ENCODE measurements at regions not wholly inside any gene's neighbourhood (a gene's known extent, or its start where the extent isn't known, plus 50 kb on each side); places are given as distances from the start of the nearest gene placed in this dataset.
"Not testable (repeated sequence)": the region's sequence is repeated elsewhere in the genome, so short reads cannot be mapped to it uniquely, and the experiment has no call there.

GRCh38 chr13:18943273-18943672 is 238.4 kb downstream of the TUBA3C start:
- Histone ChIP-seq H3K27ac (no peak overlapping the region), H3K36me3 (no peaks in the 10 kb centered on the region), H3K4me3 (no peak overlapping the region), H3K27me3 (ENCODE audit: low read depth) (no peaks in the 10 kb centered on the region), H3K4me1 (no peaks in the 10 kb centered on the region), H3K9me3 (no peaks in the 10 kb centered on the region)
- DNase-seq, result no peak
- ATAC-seq, result peak in 1 of 2 donors; percentile 16
- TF ChIP-seq, protein P1, sequence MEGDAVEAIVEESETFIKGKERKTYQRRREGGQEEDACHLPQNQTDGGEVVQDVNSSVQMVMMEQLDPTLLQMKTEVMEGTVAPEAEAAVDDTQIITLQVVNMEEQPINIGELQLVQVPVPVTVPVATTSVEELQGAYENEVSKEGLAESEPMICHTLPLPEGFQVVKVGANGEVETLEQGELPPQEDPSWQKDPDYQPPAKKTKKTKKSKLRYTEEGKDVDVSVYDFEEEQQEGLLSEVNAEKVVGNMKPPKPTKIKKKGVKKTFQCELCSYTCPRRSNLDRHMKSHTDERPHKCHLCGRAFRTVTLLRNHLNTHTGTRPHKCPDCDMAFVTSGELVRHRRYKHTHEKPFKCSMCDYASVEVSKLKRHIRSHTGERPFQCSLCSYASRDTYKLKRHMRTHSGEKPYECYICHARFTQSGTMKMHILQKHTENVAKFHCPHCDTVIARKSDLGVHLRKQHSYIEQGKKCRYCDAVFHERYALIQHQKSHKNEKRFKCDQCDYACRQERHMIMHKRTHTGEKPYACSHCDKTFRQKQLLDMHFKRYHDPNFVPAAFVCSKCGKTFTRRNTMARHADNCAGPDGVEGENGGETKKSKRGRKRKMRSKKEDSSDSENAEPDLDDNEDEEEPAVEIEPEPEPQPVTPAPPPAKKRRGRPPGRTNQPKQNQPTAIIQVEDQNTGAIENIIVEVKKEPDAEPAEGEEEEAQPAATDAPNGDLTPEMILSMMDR (IDR thresholded peaks at IDR 0.05), result no peak
- intact Hi-C loops (cut with DNase I), result no loop called here

DNA sequence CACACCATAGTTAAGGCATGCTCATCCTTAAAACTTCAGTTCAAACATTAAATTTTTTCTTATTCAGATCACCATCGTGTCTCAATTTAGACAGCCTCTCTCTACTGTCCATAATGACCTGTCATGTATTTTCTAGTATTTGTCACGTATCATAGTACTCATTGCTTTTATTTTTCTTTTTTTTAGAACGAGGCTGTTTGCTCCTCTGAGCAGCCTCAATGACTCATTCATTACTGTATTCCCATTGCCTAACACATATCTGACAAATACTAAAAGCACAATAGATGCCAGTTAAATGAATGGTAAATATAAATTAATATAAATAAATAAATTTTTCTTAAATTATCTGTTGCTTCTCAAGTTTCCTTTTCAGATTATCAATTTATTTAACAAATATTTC is 245.5 kb downstream of the TUBA3C start:
- DNase-seq (no peak), ATAC-seq (no peak)
- no peaks in the 10 kb centered on the region for H3K4me1 ChIP-seq
- intact Hi-C loops (cut with DNase I), result no loop called here
- no peaks in the 10 kb centered on the region for H3K27me3 ChIP-seq (ENCODE audit: low read depth)
- no peak overlapping the region for H3K4me3 ChIP-seq
- H3K9me3 ChIP-seq, result no peaks in the 10 kb centered on the region
- H3K36me3 ChIP-seq, result no peaks in the 10 kb centered on the region
- TF ChIP-seq, protein P1 (IDR thresholded peaks at IDR 0.05), result no peak
- no peak overlapping the region for H3K27ac ChIP-seq

DNA sequence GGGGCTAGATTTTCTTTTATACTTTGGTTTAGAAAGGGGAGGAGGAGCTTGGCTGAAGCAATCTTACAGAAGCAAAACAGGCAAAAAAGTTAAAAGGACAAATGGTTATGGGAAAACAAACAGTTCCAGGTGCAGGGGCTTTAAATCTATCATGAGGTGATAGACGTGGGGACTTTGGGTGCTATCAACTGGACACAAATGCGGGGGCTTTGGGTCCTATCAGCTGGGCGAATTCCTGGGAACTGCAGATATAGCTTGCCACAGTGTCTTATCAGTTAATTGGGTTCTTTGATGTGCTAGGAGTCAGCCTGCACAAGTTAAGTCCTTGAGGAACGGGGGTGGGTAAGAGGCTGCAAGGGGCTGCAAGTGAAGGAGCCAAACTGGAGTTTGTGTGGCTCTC is 260.6 kb downstream of the TUBA3C start:
- intact Hi-C loops (cut with DNase I), result no loop called here
- TF ChIP-seq, protein P1 (IDR thresholded peaks at IDR 0.05), result no peak
- Histone ChIP-seq H3K36me3 (no peaks in the 10 kb centered on the region), H3K27ac (no peak overlapping the region), H3K4me1 (no peaks in the 10 kb centered on the region), H3K27me3 (ENCODE audit: low read depth) (no peaks in the 10 kb centered on the region), H3K4me3 (no peak overlapping the region), H3K9me3 (no peaks in the 10 kb centered on the region)
- ATAC-seq, result no peak
- no peak for DNase-seq

DNA sequence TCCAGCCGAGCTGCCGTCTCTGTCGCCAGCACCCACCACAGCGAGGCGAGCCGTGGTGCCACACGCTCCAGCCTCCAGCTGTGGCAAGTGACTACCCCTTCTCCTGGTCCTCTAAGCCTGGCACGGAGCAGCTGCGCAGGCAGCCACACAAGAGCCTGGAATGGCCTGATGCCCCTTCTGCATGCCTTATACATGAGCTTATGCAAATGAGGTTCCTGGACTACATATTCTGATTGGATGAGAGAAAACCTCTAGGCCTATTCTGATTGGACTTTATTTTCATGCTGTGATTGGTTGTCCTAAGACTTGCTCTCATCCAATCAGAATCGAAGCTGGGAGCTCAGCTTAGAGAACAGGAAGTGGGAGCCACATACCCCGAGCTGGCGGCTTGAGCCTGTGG is 276.5 kb downstream of the TUBA3C start:
- H3K9me3 ChIP-seq; H3K27me3 ChIP-seq (ENCODE audit: low read depth); DNase-seq; intact Hi-C loops (cut with DNase I); H3K4me3 ChIP-seq; H3K4me1 ChIP-seq; H3K27ac ChIP-seq; H3K36me3 ChIP-seq; ATAC-seq: not testable (repeated sequence)

DNA sequence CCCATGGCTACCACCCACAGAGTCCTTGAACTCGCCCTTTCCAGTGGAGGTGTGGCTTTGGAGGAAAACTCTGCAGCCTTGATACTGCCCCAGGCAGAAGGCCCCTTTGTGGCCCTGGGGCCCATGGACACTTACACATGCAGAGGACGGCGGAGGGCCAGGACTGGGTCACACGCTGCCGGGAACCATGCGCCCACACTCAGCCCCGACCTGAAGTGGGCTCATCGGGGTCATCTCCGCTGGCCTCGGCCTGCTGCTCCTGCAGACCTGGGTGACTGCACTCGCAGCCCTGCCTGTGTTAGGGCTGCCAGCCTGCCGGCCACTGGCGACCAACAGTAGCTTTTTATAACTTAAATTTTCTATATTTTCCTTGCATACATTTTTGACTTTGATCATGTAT is 286.2 kb downstream of the TUBA3C start:
- DNase-seq; H3K4me1 ChIP-seq; H3K4me3 ChIP-seq; intact Hi-C loops (cut with DNase I); H3K27ac ChIP-seq; H3K9me3 ChIP-seq; H3K27me3 ChIP-seq (ENCODE audit: low read depth); H3K36me3 ChIP-seq: not testable (repeated sequence)
- peak in 1 of 2 donors; percentile 38 for ATAC-seq

- H3K27me3 ChIP-seq (ENCODE audit: low read depth); H3K27ac ChIP-seq; H3K36me3 ChIP-seq; H3K4me1 ChIP-seq; H3K9me3 ChIP-seq; DNase-seq; H3K4me3 ChIP-seq; ATAC-seq; intact Hi-C loops (cut with DNase I): not testable (repeated sequence)
Observed at GRCh38 chr13:18891242-18891641, 290.4 kb downstream of the TUBA3C start.

DNA sequence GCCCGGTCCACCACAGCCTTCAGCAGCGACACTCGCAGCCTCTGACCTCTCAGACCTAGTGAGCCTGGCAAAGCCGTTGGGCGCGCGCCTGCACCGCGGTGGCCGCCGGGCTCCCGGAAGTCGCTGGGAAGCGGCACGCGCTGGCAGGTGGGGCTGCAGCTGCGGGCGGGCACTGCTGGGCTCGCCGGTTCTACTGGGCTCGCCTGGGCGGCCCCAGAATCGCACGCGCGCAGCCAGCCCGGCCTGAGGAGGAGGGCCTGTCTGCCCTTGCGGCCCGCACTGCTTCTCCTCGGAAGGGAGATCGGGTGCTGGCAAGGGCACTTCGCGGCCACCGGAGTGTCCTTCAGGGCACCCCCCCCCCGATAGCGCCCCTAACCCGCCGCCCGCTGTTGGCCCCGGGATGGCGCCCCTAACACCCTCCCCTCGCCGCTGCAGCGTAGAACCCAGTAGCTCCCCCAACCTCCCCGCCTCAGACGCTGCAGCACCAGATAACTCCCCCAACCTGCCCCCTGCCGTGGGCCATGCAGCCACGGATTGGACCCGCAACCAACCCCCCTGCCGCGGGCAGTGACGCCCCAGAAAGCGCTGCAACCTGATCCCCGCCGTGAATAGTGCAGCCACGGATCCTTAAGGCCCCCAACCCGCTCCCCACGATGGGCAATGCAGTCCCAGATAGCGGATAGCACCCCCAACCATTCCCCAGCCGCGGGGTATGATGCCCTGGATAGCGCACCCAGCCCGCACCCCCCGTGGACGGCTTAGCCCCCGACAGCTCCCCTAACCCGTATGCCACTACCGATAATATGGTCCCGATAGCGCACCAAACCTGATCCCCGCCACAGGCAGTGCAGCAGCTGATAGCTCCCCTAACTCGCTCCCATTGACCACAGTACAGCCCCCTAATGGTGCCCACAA is 306.5 kb downstream of the TUBA3C start:
- H3K9me3 ChIP-seq; H3K4me3 ChIP-seq; H3K27me3 ChIP-seq (ENCODE audit: low read depth); intact Hi-C loops (cut with DNase I); H3K4me1 ChIP-seq; H3K36me3 ChIP-seq; H3K27ac ChIP-seq: not testable (repeated sequence)
- peak; percentile 87 to 89 for ATAC-seq
- DNase-seq, result peak; percentile 63

- H3K27ac ChIP-seq; DNase-seq; H3K36me3 ChIP-seq; H3K4me3 ChIP-seq; intact Hi-C loops (cut with DNase I); ATAC-seq; H3K4me1 ChIP-seq; H3K27me3 ChIP-seq (ENCODE audit: low read depth); H3K9me3 ChIP-seq: not testable (repeated sequence)
Observed at GRCh38 chr13:18870557-18870956, 311.1 kb downstream of the TUBA3C start.

GRCh38 chr13:18869365-18869764 is 312.3 kb downstream of the TUBA3C start:
- H3K27ac ChIP-seq; H3K36me3 ChIP-seq; H3K27me3 ChIP-seq (ENCODE audit: low read depth); H3K9me3 ChIP-seq; ATAC-seq; DNase-seq; intact Hi-C loops (cut with DNase I); H3K4me1 ChIP-seq; H3K4me3 ChIP-seq: not testable (repeated sequence)

DNA sequence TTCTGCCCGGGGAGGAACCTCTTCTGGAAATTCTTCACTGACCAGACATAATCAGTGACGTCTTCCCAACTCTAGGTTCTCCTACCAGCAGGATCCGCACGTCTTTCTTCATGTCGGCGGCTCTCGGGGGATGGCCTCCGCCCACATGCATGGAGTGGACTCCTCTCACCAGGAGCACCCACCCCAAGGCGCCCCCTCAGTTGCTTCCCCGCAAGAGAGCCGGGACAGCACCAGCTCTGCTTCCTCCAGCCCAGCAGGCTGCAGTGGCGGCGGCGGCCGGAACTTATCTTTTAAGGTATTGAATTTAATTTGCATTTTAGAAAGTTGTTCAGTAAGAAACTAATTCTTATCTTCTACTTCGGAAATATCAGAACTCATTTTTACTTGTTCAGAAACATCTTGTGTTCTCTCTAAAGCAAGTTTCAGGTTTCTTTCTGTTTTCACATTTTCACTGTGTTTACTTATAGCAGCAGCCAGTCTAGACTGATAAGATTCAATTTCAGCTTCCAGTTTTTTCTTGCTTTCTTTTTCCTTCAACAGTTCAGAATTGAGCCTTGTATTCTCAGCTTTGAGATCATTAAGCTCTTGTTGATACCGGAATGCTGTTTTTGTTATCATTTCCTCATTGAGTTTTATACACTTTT is 343.5 kb downstream of the TUBA3C start:
- intact Hi-C loops (cut with DNase I); ATAC-seq: not testable (repeated sequence)

More for the DNA sequence above, 343.5 kb downstream of the TUBA3C start:
- H3K27me3 ChIP-seq (ENCODE audit: low read depth); H3K27ac ChIP-seq; H3K4me3 ChIP-seq; H3K9me3 ChIP-seq; H3K4me1 ChIP-seq; H3K36me3 ChIP-seq: not testable (repeated sequence)
- DNase-seq, result peak; percentile 37

Data from lower lobe of right lung (tissue), 2 donors.